T-helper 2 cell (primary cell): ENCODE measurements at regions not wholly inside any gene's neighbourhood (a gene's known extent, or its start where the extent isn't known, plus 50 kb on each side); places are given as distances from the start of the nearest gene placed in this dataset.

Experiments
- DNase-seq, 5 experiments: peaks; one replicate each; pipeline versions ENCODE4 v3.0.0 to v3.0.0-alpha.2; 2012 to 2022

GRCh38 chr10:107409522-107409921 is 245.0 kb upstream of the SORCS1 start:
- DNase-seq, result no peak

GRCh38 chr10:107398115-107398514 is 233.6 kb upstream of the SORCS1 start:
- no peak for DNase-seq

- no peak for DNase-seq
Measured at GRCh38 chr10:107391901-107392300, 227.4 kb upstream of the SORCS1 start.

- DNase-seq, result no peak
Measured at GRCh38 chr10:107390563-107390962, 226.1 kb upstream of the SORCS1 start.

GRCh38 chr10:107383357-107383756 is 218.9 kb upstream of the SORCS1 start:
- no peak for DNase-seq

- DNase-seq, result no peak
Measured at GRCh38 chr10:107379601-107380000, 215.1 kb upstream of the SORCS1 start.

GRCh38 chr10:107371801-107372200 is 207.3 kb upstream of the SORCS1 start:
- no peak for DNase-seq

GRCh38 chr10:107364872-107365271 is 200.4 kb upstream of the SORCS1 start:
- DNase-seq, result no peak

- no peak for DNase-seq
Measured at GRCh38 chr10:107362306-107362705, 197.8 kb upstream of the SORCS1 start.

GRCh38 chr10:107357033-107357432 is 192.5 kb upstream of the SORCS1 start:
- DNase-seq, result no peak

- no peak for DNase-seq
Measured at GRCh38 chr10:107356396-107356795, 191.9 kb upstream of the SORCS1 start.

- DNase-seq, result no peak
Measured at GRCh38 chr10:107342711-107343110, 178.2 kb upstream of the SORCS1 start.

GRCh38 chr10:107341281-107341680 is 176.8 kb upstream of the SORCS1 start:
- DNase-seq, result no peak

- no peak for DNase-seq
Measured at GRCh38 chr10:107340326-107340725, 175.8 kb upstream of the SORCS1 start.

GRCh38 chr10:107336061-107336460 is 171.6 kb upstream of the SORCS1 start:
- DNase-seq, result no peak

- no peak for DNase-seq
Measured at GRCh38 chr10:107317592-107317991, 153.1 kb upstream of the SORCS1 start.

- DNase-seq, result no peak
Measured at GRCh38 chr10:107303203-107303602, 138.7 kb upstream of the SORCS1 start.

GRCh38 chr10:107299606-107300005 is 135.1 kb upstream of the SORCS1 start:
- no peak for DNase-seq

GRCh38 chr10:107284187-107284586 is 119.7 kb upstream of the SORCS1 start:
- DNase-seq, result no peak

GRCh38 chr10:107280293-107280692 is 115.8 kb upstream of the SORCS1 start:
- DNase-seq, result no peak

GRCh38 chr10:107277591-107277990 is 113.1 kb upstream of the SORCS1 start:
- no peak for DNase-seq

- no peak for DNase-seq
Measured at GRCh38 chr10:107275806-107276205, 111.3 kb upstream of the SORCS1 start.

- DNase-seq, result no peak
Measured at GRCh38 chr10:107269626-107270025, 105.1 kb upstream of the SORCS1 start.

GRCh38 chr10:107264742-107265141 is 100.2 kb upstream of the SORCS1 start:
- no peak for DNase-seq

- DNase-seq, result no peak
Measured at GRCh38 chr10:107244122-107244521, 79.6 kb upstream of the SORCS1 start.

GRCh38 chr10:107238275-107238674 is 73.8 kb upstream of the SORCS1 start:
- no peak for DNase-seq
